Natural killer cell (primary cell): ENCODE measurements at regions not wholly inside any gene's neighbourhood (a gene's known extent, or its start where the extent isn't known, plus 50 kb on each side); places are given as distances from the start of the nearest gene placed in this dataset.

Experiments used
- ATAC-seq, 3 donors: fragments of 150-1000 bp in 2 of 3; fragments of 200-7000 bp in 1 of 3; cut with Tn5 transposase; 1 replicate in 1 of 3; 2 replicates in 2 of 3; pipeline ENCODE4 v1.10.0; 2021; ENCODE audit warnings: mild to moderate bottlenecking in 2 of 3, moderate library complexity in 2 of 3
- DNase-seq, 2 donors: peaks; one replicate each; pipeline versions ENCODE4 v3.0.0 to v3.0.0-alpha.2; 2013 to 2021; ENCODE audit warnings: mixed read lengths in 1 of 2
- H3K27ac ChIP-seq: one replicate; pipeline ENCODE4 v1.5.1; 2013; ENCODE audit warnings: mild to moderate bottlenecking, low read length
- H3K27me3 ChIP-seq: one replicate; pipeline ENCODE4 v1.6.1; 2013; ENCODE audit warnings: low read length; ENCODE audit not compliant: control insufficient read depth, insufficient read depth
- H3K36me3 ChIP-seq: one replicate; pipeline ENCODE4 v1.6.1; 2013; ENCODE audit warnings: low read length; ENCODE audit not compliant: control insufficient read depth, insufficient read depth
- H3K4me1 ChIP-seq: one replicate; pipeline ENCODE4 v1.6.1; 2013; ENCODE audit warnings: low read length; ENCODE audit not compliant: control insufficient read depth, insufficient read depth
- H3K4me3 ChIP-seq: one replicate; pipeline ENCODE4 v1.5.1; 2013; ENCODE audit warnings: low read length
- H3K9me3 ChIP-seq: one replicate; pipeline ENCODE4 v1.6.1; 2013; ENCODE audit warnings: low read length; ENCODE audit not compliant: control insufficient read depth, insufficient read depth
- H3K27ac Mint-ChIP-seq, 2 donors: one replicate each; pipeline ENCODE4 v1.8.0; 2022; ENCODE audit warnings: mild to moderate bottlenecking in 2 of 2, mixed read lengths in 2 of 2, moderate library complexity in 1 of 2
- H3K27me3 Mint-ChIP-seq, 2 donors: one replicate each; pipeline ENCODE4 v1.8.0; 2022; ENCODE audit warnings: low read depth in 2 of 2, mixed read lengths in 2 of 2
- H3K36me3 Mint-ChIP-seq: one replicate; pipeline ENCODE4 v1.8.0; 2022; ENCODE audit warnings: mixed read lengths
- H3K4me1 Mint-ChIP-seq, 2 donors: one replicate each; pipeline ENCODE4 v1.8.0; 2022; ENCODE audit warnings: mixed read lengths in 2 of 2
- H3K4me3 Mint-ChIP-seq: one replicate; pipeline ENCODE4 v1.8.0; 2022; ENCODE audit warnings: mild to moderate bottlenecking, moderate library complexity, mixed read lengths
- H3K9me3 Mint-ChIP-seq, 2 donors: one replicate each; pipeline ENCODE4 v1.8.0; 2022; ENCODE audit warnings: mixed read lengths in 2 of 2
- WGBS: methylation state at CpG from one replicate; pipeline ENCODE4 v1.1.7; 2013; ENCODE audit warnings: missing lambda C conversion rate; ENCODE audit not compliant: insufficient coverage; 5-methylcytosine and 5-hydroxymethylcytosine counted together
- intact Hi-C: fragments of 100-400 bp; cut with micrococcal nuclease; formaldehyde crosslinking; loops from one replicate; pipeline ENCODE4 v1.14.2; 2022
- TF ChIP-seq, protein P1 (sequence below): fragments of 200-600 bp; IDR thresholded peaks from one replicate; pipeline ENCODE4 v1.8.0; 2022; ENCODE audit warnings: antibody characterized with exemption

DNA sequence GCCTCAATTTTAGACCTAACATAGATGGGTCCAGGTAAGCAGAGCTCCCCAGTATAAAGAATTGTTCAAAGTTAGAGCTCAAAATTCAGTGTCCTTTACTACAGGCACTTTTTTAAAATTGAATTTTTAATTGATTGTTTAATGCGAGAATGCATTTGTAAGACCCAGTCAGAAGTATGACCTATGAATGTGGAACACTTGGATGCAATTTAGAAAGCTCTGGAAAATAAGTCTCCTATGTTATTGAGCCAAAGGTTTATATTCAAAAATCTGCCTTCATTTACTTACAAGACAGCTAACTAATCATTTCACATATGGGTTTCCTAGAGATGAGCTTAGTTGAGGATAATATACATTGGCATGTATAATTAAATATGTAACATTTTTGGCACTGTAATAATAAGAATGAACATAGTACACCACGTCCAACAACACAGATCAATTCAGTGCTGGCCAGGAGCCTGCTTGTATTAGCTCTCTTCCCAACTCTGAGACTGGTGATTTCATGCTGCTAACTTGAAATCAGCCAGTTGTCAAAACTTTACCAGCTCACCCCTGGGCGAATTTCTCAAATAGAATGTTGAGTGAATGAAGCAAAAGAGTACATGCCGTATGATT, 197.2 kb upstream of the NPY2R start:
- Mint-ChIP-seq H3K4me3 (no peak overlapping the region), H3K27ac (no peak overlapping the region), H3K9me3 (peaks cover 0 to 2% of the 10 kb centered on the region in 2 donors), H3K36me3 (no peaks in the 10 kb centered on the region), H3K4me1 (no peaks in the 10 kb centered on the region), H3K27me3 (no peaks in the 10 kb centered on the region)
- Histone ChIP-seq H3K27me3 (no peaks in the 10 kb centered on the region), H3K4me1 (no peaks in the 10 kb centered on the region), H3K4me3 (no peak overlapping the region), H3K27ac (no peak overlapping the region), H3K9me3 (no peaks in the 10 kb centered on the region), H3K36me3 (no peaks in the 10 kb centered on the region)
- TF ChIP-seq, protein P1, sequence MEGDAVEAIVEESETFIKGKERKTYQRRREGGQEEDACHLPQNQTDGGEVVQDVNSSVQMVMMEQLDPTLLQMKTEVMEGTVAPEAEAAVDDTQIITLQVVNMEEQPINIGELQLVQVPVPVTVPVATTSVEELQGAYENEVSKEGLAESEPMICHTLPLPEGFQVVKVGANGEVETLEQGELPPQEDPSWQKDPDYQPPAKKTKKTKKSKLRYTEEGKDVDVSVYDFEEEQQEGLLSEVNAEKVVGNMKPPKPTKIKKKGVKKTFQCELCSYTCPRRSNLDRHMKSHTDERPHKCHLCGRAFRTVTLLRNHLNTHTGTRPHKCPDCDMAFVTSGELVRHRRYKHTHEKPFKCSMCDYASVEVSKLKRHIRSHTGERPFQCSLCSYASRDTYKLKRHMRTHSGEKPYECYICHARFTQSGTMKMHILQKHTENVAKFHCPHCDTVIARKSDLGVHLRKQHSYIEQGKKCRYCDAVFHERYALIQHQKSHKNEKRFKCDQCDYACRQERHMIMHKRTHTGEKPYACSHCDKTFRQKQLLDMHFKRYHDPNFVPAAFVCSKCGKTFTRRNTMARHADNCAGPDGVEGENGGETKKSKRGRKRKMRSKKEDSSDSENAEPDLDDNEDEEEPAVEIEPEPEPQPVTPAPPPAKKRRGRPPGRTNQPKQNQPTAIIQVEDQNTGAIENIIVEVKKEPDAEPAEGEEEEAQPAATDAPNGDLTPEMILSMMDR = no peak
- intact Hi-C loops = no loop called here
- 86% methylated on average over 4 of the region's 4 CpGs for WGBS
- DNase-seq = no peak
- ATAC-seq = no peak

DNA sequence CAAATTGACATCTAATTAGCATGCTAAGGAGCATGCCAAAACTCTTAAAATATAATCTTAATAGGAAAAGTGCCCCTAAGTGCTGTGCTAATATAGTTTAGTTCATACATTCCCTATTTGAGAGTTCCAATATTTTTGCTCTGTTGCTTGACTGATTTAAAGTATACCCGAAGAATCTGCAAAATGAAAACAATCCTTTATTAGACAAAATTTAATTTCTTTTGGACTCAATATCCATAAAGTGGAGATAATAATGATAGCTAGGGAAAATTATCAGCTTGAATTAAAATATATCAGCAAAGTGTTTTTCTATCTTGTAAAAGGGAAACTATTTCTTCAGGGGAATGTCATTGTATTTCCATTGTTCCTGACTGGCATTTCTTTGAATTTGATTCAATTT, 196.0 kb upstream of the NPY2R start:
- Mint-ChIP-seq H3K36me3 (no peaks in the 10 kb centered on the region), H3K4me3 (no peak overlapping the region), H3K9me3 (peaks cover 0 to 5% of the 10 kb centered on the region in 2 donors), H3K4me1 (no peaks in the 10 kb centered on the region), H3K27me3 (no peaks in the 10 kb centered on the region), H3K27ac (no peak overlapping the region)
- no peak for DNase-seq
- H3K9me3 ChIP-seq = no peaks in the 10 kb centered on the region
- H3K27me3 ChIP-seq = no peaks in the 10 kb centered on the region
- no peaks in the 10 kb centered on the region for H3K36me3 ChIP-seq
- H3K4me1 ChIP-seq = no peaks in the 10 kb centered on the region
- no CpG with 5 or more reads among the region's 1 CpG for WGBS
- intact Hi-C loops = no loop called here
- TF ChIP-seq, protein P1 = no peak
- no peak overlapping the region for H3K27ac ChIP-seq
- H3K4me3 ChIP-seq = no peak overlapping the region
- ATAC-seq = no peak

DNA sequence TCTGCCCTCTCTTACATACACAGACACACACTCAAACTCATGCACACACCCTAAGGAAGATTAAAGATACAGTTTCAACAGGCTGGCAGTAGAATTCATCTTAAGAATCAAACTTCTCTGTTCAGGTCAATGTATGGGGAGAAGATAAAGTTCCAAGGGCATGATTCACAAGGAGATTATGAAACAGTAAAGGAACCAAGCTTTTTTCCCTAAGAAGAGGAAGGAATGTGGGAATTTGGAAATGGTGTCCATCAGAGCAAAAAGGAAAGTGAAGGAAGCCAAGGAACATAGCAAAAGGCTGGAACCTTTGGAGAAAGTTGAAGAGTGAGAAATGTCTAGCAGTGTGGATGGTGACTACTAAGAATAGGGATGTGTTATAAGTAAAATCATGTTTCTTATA, 191.0 kb upstream of the NPY2R start:
- Mint-ChIP-seq H3K36me3 (no peaks in the 10 kb centered on the region), H3K4me1 (no peaks in the 10 kb centered on the region), H3K4me3 (no peak overlapping the region), H3K9me3 (peaks cover 4 to 11% of the 10 kb centered on the region in 2 donors), H3K27ac (no peak overlapping the region), H3K27me3 (no peaks in the 10 kb centered on the region)
- intact Hi-C loops = no loop called here
- H3K27me3 ChIP-seq = no peaks in the 10 kb centered on the region
- H3K4me3 ChIP-seq = no peak overlapping the region
- TF ChIP-seq, protein P1 = no peak
- no peaks in the 10 kb centered on the region for H3K9me3 ChIP-seq
- H3K4me1 ChIP-seq = no peaks in the 10 kb centered on the region
- no peak overlapping the region for H3K27ac ChIP-seq
- DNase-seq (no peak), ATAC-seq (no peak)
- no peaks in the 10 kb centered on the region for H3K36me3 ChIP-seq

DNA sequence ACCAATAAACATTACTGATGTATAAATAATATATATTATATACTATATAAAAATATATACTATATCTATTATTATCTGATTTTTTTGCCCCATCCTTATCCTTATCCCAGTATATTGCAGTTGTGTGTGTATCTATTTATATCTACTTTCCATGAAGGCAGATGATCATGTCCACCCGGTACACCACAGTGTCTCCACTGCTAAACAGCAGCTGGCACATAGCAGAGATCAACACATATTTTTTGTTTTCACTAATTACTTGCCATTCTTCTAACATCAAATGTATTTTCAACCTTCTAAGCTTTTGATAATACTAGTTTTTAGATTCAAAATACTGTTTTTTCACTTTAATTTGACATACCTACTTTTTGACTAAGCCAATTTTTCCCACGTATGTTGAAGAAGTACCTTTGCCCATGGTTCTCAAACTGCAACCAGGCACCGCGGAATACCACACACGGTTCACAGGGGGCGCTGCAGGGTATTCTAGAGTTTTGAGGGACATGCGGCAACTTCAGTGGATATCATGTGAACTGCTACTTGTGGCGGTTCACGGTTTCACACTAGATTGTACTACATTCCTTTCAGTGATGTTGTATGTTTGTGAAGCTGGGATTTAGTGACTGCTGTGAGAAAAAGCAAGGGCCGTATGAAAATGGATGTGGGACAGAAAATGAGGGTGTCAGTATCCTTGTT, 182.5 kb upstream of the NPY2R start:
- Histone ChIP-seq H3K9me3 (no peaks in the 10 kb centered on the region), H3K27ac (no peak overlapping the region), H3K27me3 (no peaks in the 10 kb centered on the region), H3K4me3 (no peak overlapping the region), H3K4me1 (no peaks in the 10 kb centered on the region), H3K36me3 (no peaks in the 10 kb centered on the region)
- H3K36me3 Mint-ChIP-seq = no peaks in the 10 kb centered on the region
- H3K27ac Mint-ChIP-seq = no peak overlapping the region
- no peak overlapping the region for H3K4me3 Mint-ChIP-seq
- DNase-seq (peak in 1 of 2 donors; percentile 3), ATAC-seq (no peak)
- H3K4me1 Mint-ChIP-seq = no peaks in the 10 kb centered on the region
- no peaks in the 10 kb centered on the region for H3K27me3 Mint-ChIP-seq
- TF ChIP-seq, protein P1 = no peak
- H3K9me3 Mint-ChIP-seq = peaks cover 5 to 7% of the 10 kb centered on the region in 2 donors
- intact Hi-C loops = no loop called here
- 37% methylated on average over 10 of the region's 10 CpGs for WGBS
